ENCODE measurements at regions not wholly inside any gene's neighbourhood (a gene's known extent, or its start where the extent isn't known, plus 50 kb on each side); places are given as distances from the start of the nearest gene placed in this dataset.

DNA sequence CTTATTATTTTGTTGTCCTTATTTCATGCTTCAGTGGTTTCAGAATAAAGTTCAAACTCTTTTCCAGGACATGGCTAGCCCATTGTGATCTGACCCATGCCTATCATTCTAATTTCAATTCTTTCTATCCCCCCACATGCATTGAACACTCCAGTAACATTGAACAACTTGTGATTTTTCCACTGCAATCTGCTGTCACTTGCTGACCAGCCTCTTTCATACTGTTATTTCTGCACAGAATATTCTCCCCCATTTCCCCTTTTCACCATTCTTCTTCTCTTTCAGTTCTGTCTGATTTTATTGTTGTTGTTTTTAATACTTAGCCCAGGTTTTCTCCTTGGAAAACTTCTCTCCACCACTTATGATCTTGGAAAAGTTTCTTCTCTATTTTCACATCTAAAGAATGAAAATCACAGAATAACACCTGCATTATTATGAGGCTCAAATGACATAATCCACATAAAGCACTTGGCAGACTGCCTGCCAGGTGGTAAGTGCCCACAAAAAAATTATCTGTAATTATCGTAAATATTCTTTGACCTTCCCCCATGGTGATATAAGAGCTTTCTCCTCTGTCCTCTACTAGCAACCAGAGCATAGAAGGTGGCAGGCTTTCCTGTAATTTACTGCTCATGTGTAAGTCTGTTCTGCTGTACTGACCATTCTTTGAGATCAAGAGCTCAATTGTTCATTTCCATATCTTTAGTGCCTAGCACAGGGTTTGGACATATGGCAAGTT lies 51.9 kb upstream of the EED start:
- TF ChIP-seq CTCF (IDR thresholded peaks at IDR 0.05) (no peak), POLR2A (IDR thresholded peaks at IDR 0.05) (no peak)

All from lower leg skin (tissue), 3 donors.